ENCODE measurements at regions not wholly inside any gene's neighbourhood (a gene's known extent, or its start where the extent isn't known, plus 50 kb on each side); places are given as distances from the start of the nearest gene placed in this dataset.

DNA sequence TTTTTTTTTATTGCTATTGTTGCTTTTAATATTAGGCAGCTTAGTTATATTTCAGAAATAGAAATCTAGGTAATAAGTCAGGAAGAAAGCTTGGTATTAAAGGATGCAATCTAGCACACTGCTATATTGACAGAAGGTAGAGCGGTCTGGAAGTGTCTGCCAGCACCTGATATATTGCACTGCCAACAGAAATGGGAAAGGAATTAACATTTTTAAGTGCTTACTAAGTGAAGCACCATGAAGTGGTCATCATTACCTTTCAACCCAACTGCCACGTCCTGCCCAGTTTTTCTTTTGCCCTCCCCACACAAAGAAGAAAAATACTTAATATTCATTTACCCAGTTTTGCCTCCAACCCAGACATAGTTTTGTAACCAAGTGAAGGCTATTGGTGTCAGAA lies 163.5 kb downstream of the KITLG start:
- DNase-seq (ENCODE audit: low spot score) = no peak
- Histone ChIP-seq H3K27ac (ENCODE audit: low read depth, low read length, poor library complexity, severe bottlenecking) (no peak overlapping the region), H3K27me3 (replicated peaks; ENCODE audit: insufficient read depth, low read depth, low read length, poor library complexity) (no peaks in the 10 kb centered on the region), H3K36me3 (ENCODE audit: insufficient read depth, low read length, poor library complexity, severe bottlenecking) (no peaks in the 10 kb centered on the region), H3K9me3 (ENCODE audit: low read depth, low read length, poor library complexity, severe bottlenecking) (no peaks in the 10 kb centered on the region), H3K4me1 (ENCODE audit: insufficient read depth, low read length, poor library complexity, severe bottlenecking) (no peaks in the 10 kb centered on the region), H3K4me3 (ENCODE audit: low read depth, low read length, poor library complexity, severe bottlenecking) (no peak overlapping the region)
- intact Hi-C loops (cut with micrococcal nuclease; ENCODE audit: unreplicated experiment) = no loop called here
- ChIA-PET CTCF (no interaction called here), POLR2A (ENCODE audit: low non-redundant PET) (no interaction called here)
- BruUV-seq (replicated peaks) = no TSS peak
- TF ChIP-seq EZH2 (IDR thresholded peaks at IDR 0.05; ENCODE audit: borderline replicate concordance, low read depth, low read length, poor library complexity, severe bottlenecking) = no peak
- TF ChIP-seq, protein P1, sequence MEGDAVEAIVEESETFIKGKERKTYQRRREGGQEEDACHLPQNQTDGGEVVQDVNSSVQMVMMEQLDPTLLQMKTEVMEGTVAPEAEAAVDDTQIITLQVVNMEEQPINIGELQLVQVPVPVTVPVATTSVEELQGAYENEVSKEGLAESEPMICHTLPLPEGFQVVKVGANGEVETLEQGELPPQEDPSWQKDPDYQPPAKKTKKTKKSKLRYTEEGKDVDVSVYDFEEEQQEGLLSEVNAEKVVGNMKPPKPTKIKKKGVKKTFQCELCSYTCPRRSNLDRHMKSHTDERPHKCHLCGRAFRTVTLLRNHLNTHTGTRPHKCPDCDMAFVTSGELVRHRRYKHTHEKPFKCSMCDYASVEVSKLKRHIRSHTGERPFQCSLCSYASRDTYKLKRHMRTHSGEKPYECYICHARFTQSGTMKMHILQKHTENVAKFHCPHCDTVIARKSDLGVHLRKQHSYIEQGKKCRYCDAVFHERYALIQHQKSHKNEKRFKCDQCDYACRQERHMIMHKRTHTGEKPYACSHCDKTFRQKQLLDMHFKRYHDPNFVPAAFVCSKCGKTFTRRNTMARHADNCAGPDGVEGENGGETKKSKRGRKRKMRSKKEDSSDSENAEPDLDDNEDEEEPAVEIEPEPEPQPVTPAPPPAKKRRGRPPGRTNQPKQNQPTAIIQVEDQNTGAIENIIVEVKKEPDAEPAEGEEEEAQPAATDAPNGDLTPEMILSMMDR (conservative IDR thresholded peaks at IDR 0.05; ENCODE audit: low read depth, low read length) = no peak

DNA sequence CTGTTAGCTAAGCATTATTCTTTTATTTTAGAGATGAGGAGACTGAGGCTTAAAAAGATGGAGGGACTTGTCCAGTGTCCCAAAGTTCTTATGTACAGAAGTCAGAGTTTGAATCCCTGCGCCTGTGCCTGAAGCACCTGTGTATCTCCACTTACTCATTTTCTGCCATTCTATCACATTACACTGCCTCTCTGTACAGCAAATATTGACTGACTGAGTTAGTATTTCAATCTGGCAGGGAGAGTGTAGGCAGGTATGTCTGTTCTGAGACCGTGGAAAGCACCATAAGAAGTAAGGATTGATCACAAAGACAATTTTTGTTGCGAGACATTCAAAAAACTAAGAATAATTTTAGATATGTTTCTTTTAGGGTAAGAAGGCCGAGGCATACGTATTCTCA lies 162.7 kb downstream of the KITLG start:
- no peak overlapping the region for H3K4me3 ChIP-seq (ENCODE audit: low read depth, low read length, poor library complexity, severe bottlenecking)
- TF ChIP-seq, protein P1 (conservative IDR thresholded peaks at IDR 0.05; ENCODE audit: low read depth, low read length) = no peak
- no peak for TF ChIP-seq EZH2 (IDR thresholded peaks at IDR 0.05; ENCODE audit: borderline replicate concordance, low read depth, low read length, poor library complexity, severe bottlenecking)
- intact Hi-C loops (cut with micrococcal nuclease; ENCODE audit: unreplicated experiment) = no loop called here
- H3K9me3 ChIP-seq (ENCODE audit: low read depth, low read length, poor library complexity, severe bottlenecking) = no peaks in the 10 kb centered on the region
- DNase-seq (ENCODE audit: low spot score) = no peak
- no peaks in the 10 kb centered on the region for H3K36me3 ChIP-seq (ENCODE audit: insufficient read depth, low read length, poor library complexity, severe bottlenecking)
- no peak overlapping the region for H3K27ac ChIP-seq (ENCODE audit: low read depth, low read length, poor library complexity, severe bottlenecking)
- POLR2A ChIA-PET (ENCODE audit: low non-redundant PET) = no interaction called here
- no peaks in the 10 kb centered on the region for H3K27me3 ChIP-seq (replicated peaks; ENCODE audit: insufficient read depth, low read depth, low read length, poor library complexity)
- no peaks in the 10 kb centered on the region for H3K4me1 ChIP-seq (ENCODE audit: insufficient read depth, low read length, poor library complexity, severe bottlenecking)
- CTCF ChIA-PET = no interaction called here
- no TSS peak for BruUV-seq (replicated peaks)

DNA sequence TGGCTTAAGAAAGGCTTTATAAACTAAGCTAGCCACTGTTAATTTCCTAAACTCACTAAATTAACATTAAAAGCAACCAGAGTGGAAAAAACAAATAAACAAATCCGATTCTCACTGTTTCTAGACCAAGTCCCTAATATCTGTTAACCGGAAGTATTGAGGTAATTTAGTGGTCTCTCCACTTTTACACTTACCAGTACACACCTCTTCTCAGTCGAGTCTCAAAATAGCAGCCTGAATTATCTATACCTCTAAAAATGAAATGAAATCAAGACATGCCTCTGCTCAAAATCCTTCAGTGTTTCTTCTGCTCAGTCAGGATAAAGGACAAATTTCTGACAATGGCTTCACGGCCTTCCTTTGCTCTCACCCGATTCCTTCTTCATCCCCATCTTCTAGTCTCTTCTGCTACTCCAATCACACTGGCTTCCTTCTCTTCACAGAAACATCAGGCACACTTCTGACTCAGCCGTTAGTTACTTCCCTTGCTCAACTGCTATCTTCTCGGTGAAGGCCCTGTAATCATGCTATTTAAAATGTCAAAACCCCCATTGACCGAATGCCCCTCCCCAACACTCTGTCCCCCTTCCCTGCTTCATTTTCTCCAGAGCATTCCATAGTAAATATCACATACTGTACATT lies 161.3 kb downstream of the KITLG start:
- no peak overlapping the region for H3K4me3 ChIP-seq (ENCODE audit: low read depth, low read length, poor library complexity, severe bottlenecking)
- no peaks in the 10 kb centered on the region for H3K27me3 ChIP-seq (replicated peaks; ENCODE audit: insufficient read depth, low read depth, low read length, poor library complexity)
- no peak overlapping the region for H3K27ac ChIP-seq (ENCODE audit: low read depth, low read length, poor library complexity, severe bottlenecking)
- H3K36me3 ChIP-seq (ENCODE audit: insufficient read depth, low read length, poor library complexity, severe bottlenecking) = no peaks in the 10 kb centered on the region
- POLR2A ChIA-PET (ENCODE audit: low non-redundant PET) = no interaction called here
- H3K4me1 ChIP-seq (ENCODE audit: insufficient read depth, low read length, poor library complexity, severe bottlenecking) = no peaks in the 10 kb centered on the region
- H3K9me3 ChIP-seq (ENCODE audit: low read depth, low read length, poor library complexity, severe bottlenecking) = no peaks in the 10 kb centered on the region
- intact Hi-C loops (cut with micrococcal nuclease; ENCODE audit: unreplicated experiment) = no loop called here
- CTCF ChIA-PET = no interaction called here
- no TSS peak for BruUV-seq (replicated peaks)
- TF ChIP-seq, protein P1 (conservative IDR thresholded peaks at IDR 0.05; ENCODE audit: low read depth, low read length) = no peak
- TF ChIP-seq EZH2 (IDR thresholded peaks at IDR 0.05; ENCODE audit: borderline replicate concordance, low read depth, low read length, poor library complexity, severe bottlenecking) = no peak
- no peak for DNase-seq (ENCODE audit: low spot score)

Measured in A673 (cell line).